Liver (tissue), 8 donors: ENCODE measurements at regions not wholly inside any gene's neighbourhood (a gene's known extent, or its start where the extent isn't known, plus 50 kb on each side); places are given as distances from the start of the nearest gene placed in this dataset.
A peak's percentile ranks its signal among the peaks of the same experiment; 100 is the strongest.

ENCODE experiments used
- DNase-seq: peaks from one replicate; pipeline ENCODE4 v3.0.0-alpha.2; 2017; ENCODE audit warnings: low spot score
- H3K27ac ChIP-seq, 2 donors: one replicate each; pipeline ENCODE4 v1.7.0; 2013; ENCODE audit warnings: inconsistent platforms in 2 of 2, low read length in 2 of 2, control low read depth in 1 of 2, low read depth in 1 of 2, mild to moderate bottlenecking in 1 of 2
- H3K27me3 ChIP-seq, 4 donors: one replicate each; pipeline versions ENCODE4 v1.6.1 to v1.7.0; 2013; ENCODE audit warnings: low read length in 3 of 4, inconsistent platforms in 1 of 4, mild to moderate bottlenecking in 1 of 4, moderate library complexity in 1 of 4; ENCODE audit not compliant: control insufficient read depth in 4 of 4, insufficient read depth in 4 of 4
- H3K36me3 ChIP-seq, 4 donors: one replicate each; pipeline versions ENCODE4 v1.6.1 to v1.7.0; 2013; ENCODE audit warnings: low read length in 3 of 4, mild to moderate bottlenecking in 3 of 4, low read depth in 1 of 4, moderate library complexity in 1 of 4; ENCODE audit not compliant: control insufficient read depth in 4 of 4, insufficient read depth in 3 of 4
- H3K4me1 ChIP-seq, 4 donors: one replicate each; pipeline versions ENCODE4 v1.6.1 to v1.7.0; 2013; ENCODE audit warnings: low read length in 3 of 4, mild to moderate bottlenecking in 3 of 4, moderate library complexity in 1 of 4; ENCODE audit not compliant: control insufficient read depth in 4 of 4, insufficient read depth in 4 of 4
- H3K4me3 ChIP-seq, 3 donors: one replicate each; pipeline versions ENCODE4 v1.6.1 to v1.7.0; 2013; ENCODE audit warnings: low read length in 3 of 3, control low read depth in 1 of 3, low read depth in 1 of 3, mild to moderate bottlenecking in 1 of 3
- H3K9ac ChIP-seq, 2 donors: one replicate each; pipeline ENCODE4 v1.7.0; 2013; ENCODE audit warnings: low read length in 2 of 2, mild to moderate bottlenecking in 2 of 2, moderate library complexity in 2 of 2, control low read depth in 1 of 2, low read depth in 1 of 2
- H3K9me3 ChIP-seq, 4 donors: one replicate each; pipeline versions ENCODE4 v1.6.1 to v1.7.0; 2013; ENCODE audit warnings: low read length in 3 of 4; ENCODE audit not compliant: control insufficient read depth in 4 of 4
- EGR1 ChIP-seq, 2 donors: IDR thresholded peaks; 2 replicates each; pipeline ENCODE4 v1.6.1; 2016 to 2018; ENCODE audit warnings: antibody characterized with exemption in 2 of 2, low read depth in 2 of 2
- FOXA1 ChIP-seq: IDR thresholded peaks from 2 replicates; pipeline ENCODE4 v1.6.1; 2016; ENCODE audit warnings: antibody characterized with exemption
- FOXA2 ChIP-seq: IDR thresholded peaks from 2 replicates; pipeline ENCODE4 v1.6.1; 2016; ENCODE audit warnings: antibody characterized with exemption
- GABPA ChIP-seq, 2 donors: IDR thresholded peaks in 1 of 2; conservative IDR thresholded peaks in 1 of 2; 2 replicates each; pipeline ENCODE4 v1.6.1; 2016; ENCODE audit warnings: antibody characterized with exemption in 2 of 2, mild to moderate bottlenecking in 1 of 2, moderate library complexity in 1 of 2
- HNF4A ChIP-seq, 2 donors: conservative IDR thresholded peaks; 2 replicates each; pipeline ENCODE4 v1.6.1; 2016; ENCODE audit warnings: antibody characterized with exemption in 2 of 2, mild to moderate bottlenecking in 2 of 2
- HNF4G ChIP-seq: IDR thresholded peaks from 2 replicates; pipeline ENCODE4 v1.6.1; 2016; ENCODE audit warnings: antibody characterized with exemption
- RAD21 ChIP-seq, 2 donors: IDR thresholded peaks; 2 replicates each; pipeline ENCODE4 v1.6.1; 2016; ENCODE audit warnings: antibody characterized with exemption in 2 of 2, mild to moderate bottlenecking in 2 of 2
- SP1 ChIP-seq: IDR thresholded peaks from 2 replicates; pipeline ENCODE4 v1.6.1; 2018; ENCODE audit warnings: antibody characterized with exemption, mild to moderate bottlenecking
- WGBS: extraction: QIAGEN DNeasy Blood & Tissue Kit; methylation state at CpG from one replicate; pipeline ENCODE4 v1.1.7; 2013; 5-methylcytosine and 5-hydroxymethylcytosine counted together
- TF ChIP-seq, protein P1 (sequence below): fragments of 150-350 bp; IDR thresholded peaks from 2 replicates; pipeline ENCODE4 v1.5.1; 2017; ENCODE audit warnings: improper control_type of control experiment, low read depth, low read length; ENCODE audit not compliant: missing input control
- TF ChIP-seq, protein P2 (sequence below): IDR thresholded peaks from 2 replicates; pipeline ENCODE4 v1.6.1; 2016; ENCODE audit warnings: antibody characterized with exemption
- TF ChIP-seq, protein P3 (sequence below): IDR thresholded peaks from 2 replicates; pipeline ENCODE4 v1.6.1; 2016; ENCODE audit warnings: antibody characterized with exemption, mild to moderate bottlenecking
- donor health status: healthy.
- donor health status: healthy.
- donor health status: healthy.
- donor health status: healthy.
- donor health status: healthy.

- Histone ChIP-seq H3K9ac (no peak overlapping the region), H3K36me3 (no peaks in the 10 kb centered on the region), H3K4me3 (no peak overlapping the region), H3K4me1 (no peaks in the 10 kb centered on the region), H3K9me3 (no peaks in the 10 kb centered on the region), H3K27ac (no peak overlapping the region), H3K27me3 (no peaks in the 10 kb centered on the region)
- WGBS = 80% methylated on average over 3 of the region's 3 CpGs
- no peak for DNase-seq
- TF ChIP-seq RAD21 (IDR thresholded peaks at IDR 0.05) (peak; percentile 50 to 61), SP1 (no peak), HNF4G (no peak), GABPA (IDR thresholded peaks at IDR 0.05 in 1 of 2, conservative IDR thresholded peaks at IDR 0.05 in 1 of 2) (no peak)
- TF ChIP-seq, protein P1, sequence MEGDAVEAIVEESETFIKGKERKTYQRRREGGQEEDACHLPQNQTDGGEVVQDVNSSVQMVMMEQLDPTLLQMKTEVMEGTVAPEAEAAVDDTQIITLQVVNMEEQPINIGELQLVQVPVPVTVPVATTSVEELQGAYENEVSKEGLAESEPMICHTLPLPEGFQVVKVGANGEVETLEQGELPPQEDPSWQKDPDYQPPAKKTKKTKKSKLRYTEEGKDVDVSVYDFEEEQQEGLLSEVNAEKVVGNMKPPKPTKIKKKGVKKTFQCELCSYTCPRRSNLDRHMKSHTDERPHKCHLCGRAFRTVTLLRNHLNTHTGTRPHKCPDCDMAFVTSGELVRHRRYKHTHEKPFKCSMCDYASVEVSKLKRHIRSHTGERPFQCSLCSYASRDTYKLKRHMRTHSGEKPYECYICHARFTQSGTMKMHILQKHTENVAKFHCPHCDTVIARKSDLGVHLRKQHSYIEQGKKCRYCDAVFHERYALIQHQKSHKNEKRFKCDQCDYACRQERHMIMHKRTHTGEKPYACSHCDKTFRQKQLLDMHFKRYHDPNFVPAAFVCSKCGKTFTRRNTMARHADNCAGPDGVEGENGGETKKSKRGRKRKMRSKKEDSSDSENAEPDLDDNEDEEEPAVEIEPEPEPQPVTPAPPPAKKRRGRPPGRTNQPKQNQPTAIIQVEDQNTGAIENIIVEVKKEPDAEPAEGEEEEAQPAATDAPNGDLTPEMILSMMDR = no peak
These were observed 200.4 kb upstream of the SH3BP4 start for GRCh38 chr2:234751275-234751973.

DNA sequence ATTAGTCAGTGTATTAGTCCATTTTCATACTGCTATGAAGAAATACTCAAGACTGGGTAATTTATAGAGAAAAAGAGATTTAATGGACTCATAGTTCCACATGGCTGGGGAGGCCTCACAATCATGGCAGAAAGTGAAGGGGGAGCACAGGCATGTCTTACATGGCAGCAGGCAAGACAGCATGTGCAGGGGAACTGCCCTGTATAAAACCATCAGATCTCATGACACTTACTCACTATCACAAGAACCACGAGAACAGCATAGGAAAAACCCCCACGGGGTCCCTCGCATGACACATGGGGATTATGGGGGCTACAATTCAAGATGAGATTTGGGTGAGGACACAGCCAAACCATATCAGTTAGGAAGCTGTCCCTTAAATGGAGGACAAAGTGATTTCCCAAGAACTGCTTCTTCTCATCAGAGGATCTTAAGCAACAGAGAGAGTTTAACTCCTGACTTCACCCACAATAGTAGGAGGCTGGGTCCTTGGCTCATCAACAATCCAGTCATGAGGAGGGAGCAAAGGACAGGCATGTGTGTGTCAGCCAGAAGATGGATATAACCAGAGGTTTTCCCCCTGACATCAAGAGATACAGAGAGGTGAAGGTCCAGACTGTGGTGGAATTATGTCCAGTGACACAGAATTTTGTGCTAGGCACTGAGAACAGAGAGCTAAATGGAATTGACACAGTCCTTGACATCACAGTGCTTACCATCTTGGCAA, 203.8 kb upstream of the SH3BP4 start:
- H3K4me1 ChIP-seq = no peaks in the 10 kb centered on the region

More for the DNA sequence above, 203.8 kb upstream of the SH3BP4 start:
- WGBS = 92% methylated on average over 3 of the region's 3 CpGs
- Histone ChIP-seq H3K27ac (no peak overlapping the region), H3K36me3 (no peaks in the 10 kb centered on the region), H3K4me3 (no peak overlapping the region), H3K9ac (no peak overlapping the region), H3K27me3 (no peaks in the 10 kb centered on the region), H3K9me3 (no peaks in the 10 kb centered on the region)
- DNase-seq = no peak
- TF ChIP-seq GABPA (IDR thresholded peaks at IDR 0.05 in 1 of 2, conservative IDR thresholded peaks at IDR 0.05 in 1 of 2) = no peak
- TF ChIP-seq, protein P2, sequence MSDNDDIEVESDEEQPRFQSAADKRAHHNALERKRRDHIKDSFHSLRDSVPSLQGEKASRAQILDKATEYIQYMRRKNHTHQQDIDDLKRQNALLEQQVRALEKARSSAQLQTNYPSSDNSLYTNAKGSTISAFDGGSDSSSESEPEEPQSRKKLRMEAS = no peak
- no peak for TF ChIP-seq EGR1 (IDR thresholded peaks at IDR 0.05; ENCODE audit: low read depth in 2 of 2)
- no peak for TF ChIP-seq FOXA1
- TF ChIP-seq, protein P3, sequence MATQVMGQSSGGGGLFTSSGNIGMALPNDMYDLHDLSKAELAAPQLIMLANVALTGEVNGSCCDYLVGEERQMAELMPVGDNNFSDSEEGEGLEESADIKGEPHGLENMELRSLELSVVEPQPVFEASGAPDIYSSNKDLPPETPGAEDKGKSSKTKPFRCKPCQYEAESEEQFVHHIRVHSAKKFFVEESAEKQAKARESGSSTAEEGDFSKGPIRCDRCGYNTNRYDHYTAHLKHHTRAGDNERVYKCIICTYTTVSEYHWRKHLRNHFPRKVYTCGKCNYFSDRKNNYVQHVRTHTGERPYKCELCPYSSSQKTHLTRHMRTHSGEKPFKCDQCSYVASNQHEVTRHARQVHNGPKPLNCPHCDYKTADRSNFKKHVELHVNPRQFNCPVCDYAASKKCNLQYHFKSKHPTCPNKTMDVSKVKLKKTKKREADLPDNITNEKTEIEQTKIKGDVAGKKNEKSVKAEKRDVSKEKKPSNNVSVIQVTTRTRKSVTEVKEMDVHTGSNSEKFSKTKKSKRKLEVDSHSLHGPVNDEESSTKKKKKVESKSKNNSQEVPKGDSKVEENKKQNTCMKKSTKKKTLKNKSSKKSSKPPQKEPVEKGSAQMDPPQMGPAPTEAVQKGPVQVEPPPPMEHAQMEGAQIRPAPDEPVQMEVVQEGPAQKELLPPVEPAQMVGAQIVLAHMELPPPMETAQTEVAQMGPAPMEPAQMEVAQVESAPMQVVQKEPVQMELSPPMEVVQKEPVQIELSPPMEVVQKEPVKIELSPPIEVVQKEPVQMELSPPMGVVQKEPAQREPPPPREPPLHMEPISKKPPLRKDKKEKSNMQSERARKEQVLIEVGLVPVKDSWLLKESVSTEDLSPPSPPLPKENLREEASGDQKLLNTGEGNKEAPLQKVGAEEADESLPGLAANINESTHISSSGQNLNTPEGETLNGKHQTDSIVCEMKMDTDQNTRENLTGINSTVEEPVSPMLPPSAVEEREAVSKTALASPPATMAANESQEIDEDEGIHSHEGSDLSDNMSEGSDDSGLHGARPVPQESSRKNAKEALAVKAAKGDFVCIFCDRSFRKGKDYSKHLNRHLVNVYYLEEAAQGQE = no peak
- TF ChIP-seq HNF4A (conservative IDR thresholded peaks at IDR 0.05) = no peak
- no peak for TF ChIP-seq FOXA2
